ENCODE measurements at regions not wholly inside any gene's neighbourhood (a gene's known extent, or its start where the extent isn't known, plus 50 kb on each side); places are given as distances from the start of the nearest gene placed in this dataset.

DNA sequence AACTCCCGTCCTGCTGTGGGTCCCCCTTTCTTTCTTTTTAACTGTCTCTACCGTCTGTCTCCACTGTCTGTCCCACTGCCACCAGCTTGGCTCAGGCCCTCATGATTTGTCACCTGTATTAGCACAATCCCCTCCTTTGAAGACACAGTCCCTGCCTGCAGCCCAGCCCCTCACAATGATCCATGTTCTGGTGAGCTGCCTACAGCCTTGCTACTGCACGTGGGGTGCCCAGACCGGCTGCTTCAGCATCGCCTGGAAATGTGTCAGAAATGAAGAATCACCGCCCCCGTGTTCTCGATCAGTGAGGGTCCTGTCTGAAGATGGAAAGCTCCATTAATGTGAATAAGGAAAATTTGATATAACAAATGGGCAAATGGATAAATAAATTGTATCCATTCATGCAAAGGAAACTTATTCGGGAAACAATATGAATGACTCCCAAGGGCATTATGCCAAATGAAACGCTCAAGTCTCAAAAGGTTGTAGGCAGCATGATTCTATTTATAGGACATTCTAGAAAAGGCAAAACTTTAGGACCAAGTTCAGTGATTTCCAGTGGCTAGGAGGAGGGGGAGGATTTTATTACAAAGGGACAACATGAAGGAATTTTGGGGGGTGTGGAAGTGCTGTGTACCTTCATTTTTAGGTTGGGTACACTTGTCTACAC, 59.4 kb upstream of the CD83 start:
- FAIRE-seq (no peak), DNase-seq (no peak)
- no peak overlapping the region for H3K9ac ChIP-seq (ENCODE audit: low read length in 3 of 3)
- no peak for TF ChIP-seq CTCF (IDR thresholded peaks at IDR 0.05; ENCODE audit: borderline replicate concordance, extremely low read depth, insufficient read depth)
- no peaks in the 10 kb centered on the region for H3K36me3 ChIP-seq (ENCODE audit: control insufficient read depth in 2 of 3, insufficient read depth in 3 of 3, low read length in 3 of 3)
- no peak overlapping the region for H3K27ac ChIP-seq (ENCODE audit: low read depth in 2 of 2, low read length in 2 of 2)
- H3K4me1 ChIP-seq (ENCODE audit: control insufficient read depth in 2 of 3, insufficient read depth in 2 of 3, low read depth in 1 of 3, low read length in 3 of 3): peaks cover 0 to 3% (median 0%) of the 10 kb centered on the region in 3 donors
- H3K4me3 ChIP-seq (ENCODE audit: low read length in 3 of 3): no peak overlapping the region
- intact Hi-C loops (cut with DNase I): no loop called here
- H3K27me3 ChIP-seq (ENCODE audit: control insufficient read depth, insufficient read depth, low read length): no peaks in the 10 kb centered on the region
- H3K9me3 ChIP-seq (ENCODE audit: control insufficient read depth in 2 of 3, insufficient read depth in 1 of 3, low read length in 3 of 3): no peaks in the 10 kb centered on the region

- intact Hi-C loops (cut with DNase I): no loop called here
- no peak for FAIRE-seq
- no peak for TF ChIP-seq CTCF (IDR thresholded peaks at IDR 0.05; ENCODE audit: borderline replicate concordance, extremely low read depth, insufficient read depth)
- Histone ChIP-seq H3K9ac (ENCODE audit: low read length in 3 of 3) (no peak overlapping the region), H3K4me3 (ENCODE audit: low read length in 3 of 3) (no peak overlapping the region), H3K4me1 (ENCODE audit: control insufficient read depth in 2 of 3, insufficient read depth in 2 of 3, low read depth in 1 of 3, low read length in 3 of 3) (peaks cover 0 to 3% (median 0%) of the 10 kb centered on the region in 3 donors), H3K27me3 (ENCODE audit: control insufficient read depth, insufficient read depth, low read length) (no peaks in the 10 kb centered on the region), H3K27ac (ENCODE audit: low read depth in 2 of 2, low read length in 2 of 2) (no peak overlapping the region), H3K9me3 (ENCODE audit: control insufficient read depth in 2 of 3, insufficient read depth in 1 of 3, low read length in 3 of 3) (no peaks in the 10 kb centered on the region), H3K36me3 (ENCODE audit: control insufficient read depth in 2 of 3, insufficient read depth in 3 of 3, low read length in 3 of 3) (no peaks in the 10 kb centered on the region)
- no peak for DNase-seq
Measured at GRCh38 chr6:14058735-14059134, 58.8 kb upstream of the CD83 start.

- Histone ChIP-seq H3K4me3 (ENCODE audit: low read length in 3 of 3) (no peak overlapping the region), H3K36me3 (ENCODE audit: control insufficient read depth in 2 of 3, insufficient read depth in 3 of 3, low read length in 3 of 3) (no peaks in the 10 kb centered on the region), H3K9me3 (ENCODE audit: control insufficient read depth in 2 of 3, insufficient read depth in 1 of 3, low read length in 3 of 3) (no peaks in the 10 kb centered on the region), H3K4me1 (ENCODE audit: control insufficient read depth in 2 of 3, insufficient read depth in 2 of 3, low read depth in 1 of 3, low read length in 3 of 3) (peaks cover 0 to 3% (median 0%) of the 10 kb centered on the region in 3 donors), H3K9ac (ENCODE audit: low read length in 3 of 3) (no peak overlapping the region), H3K27ac (ENCODE audit: low read depth in 2 of 2, low read length in 2 of 2) (no peak overlapping the region), H3K27me3 (ENCODE audit: control insufficient read depth, insufficient read depth, low read length) (no peaks in the 10 kb centered on the region)
- DNase-seq: peak in 1 of 5 donors; percentile 73
- intact Hi-C loops (cut with DNase I): loop anchor here (10.0 kb wide), 1 partner anchor 145 kb away; no protein-coding TSS in a partner anchor
- no peak for FAIRE-seq
- TF ChIP-seq CTCF (IDR thresholded peaks at IDR 0.05; ENCODE audit: borderline replicate concordance, extremely low read depth, insufficient read depth): no peak
Measured at GRCh38 chr6:14059791-14060436, 57.7 kb upstream of the CD83 start.

All from kidney (tissue), 13 donors.